Activated T-helper 1 cell treated with anti-CD3 and anti-CD28 coated beads, Interleukin-12 subunit alpha, Interleukin-12 subunit beta, Interleukin-2, Interleukin-4 antibody, amounts not matched to agents 30 ng/mL and 10 ng/mL and 1 ng/mL, durations not matched to agents 14 hours and 24 hours and 36 hours (primary cell): ENCODE measurements at regions not wholly inside any gene's neighbourhood (a gene's known extent, or its start where the extent isn't known, plus 50 kb on each side); places are given as distances from the start of the nearest gene placed in this dataset.
"Not testable (repeated sequence)": the region's sequence is repeated elsewhere in the genome, so short reads cannot be mapped to it uniquely, and the experiment has no call there.

Experiments
- DNase-seq: peaks from one replicate; pipeline ENCODE4 v3.0.0; 2021; ENCODE audit warnings: low spot score
- H3K27ac Mint-ChIP-seq: one replicate; pipeline ENCODE4 v1.8.0; 2021; ENCODE audit warnings: mild to moderate bottlenecking, mixed read lengths
- H3K27me3 Mint-ChIP-seq: one replicate; pipeline ENCODE4 v1.8.0; 2022; ENCODE audit warnings: mild to moderate bottlenecking, moderate library complexity, mixed read lengths; ENCODE audit not compliant: insufficient read depth
- H3K36me3 Mint-ChIP-seq: one replicate; pipeline ENCODE4 v1.8.0; 2021; ENCODE audit warnings: low read depth, mixed read lengths
- H3K4me1 Mint-ChIP-seq: one replicate; pipeline ENCODE4 v1.8.0; 2021; ENCODE audit warnings: low read depth, mixed read lengths
- H3K4me3 Mint-ChIP-seq: one replicate; pipeline ENCODE4 v1.8.0; 2021; ENCODE audit warnings: mild to moderate bottlenecking, moderate library complexity, mixed read lengths
- H3K9me3 Mint-ChIP-seq: one replicate; pipeline ENCODE4 v1.8.0; 2021; ENCODE audit warnings: mixed read lengths
- intact Hi-C: fragments of 100-400 bp; cut with micrococcal nuclease; formaldehyde crosslinking; loops from one replicate; pipeline ENCODE4 v1.15.1; 2024

GRCh38 chr6:132131758-132132157, 180.6 kb upstream of the CCN2 start:
- Mint-ChIP-seq H3K36me3 (no peaks in the 10 kb centered on the region), H3K4me1 (no peaks in the 10 kb centered on the region), H3K4me3 (no peak overlapping the region), H3K27ac (no peak overlapping the region), H3K9me3 (no peaks in the 10 kb centered on the region), H3K27me3 (peaks cover 18% of the 10 kb centered on the region)
- intact Hi-C loops, result no loop called here
- DNase-seq, result no peak

GRCh38 chr6:132131351-132131750, 180.2 kb upstream of the CCN2 start:
- no peak overlapping the region for H3K27ac Mint-ChIP-seq
- no peaks in the 10 kb centered on the region for H3K9me3 Mint-ChIP-seq
- DNase-seq, result no peak
- no peak overlapping the region for H3K4me3 Mint-ChIP-seq
- intact Hi-C loops, result no loop called here
- peaks cover 17% of the 10 kb centered on the region for H3K27me3 Mint-ChIP-seq
- H3K36me3 Mint-ChIP-seq, result no peaks in the 10 kb centered on the region
- no peaks in the 10 kb centered on the region for H3K4me1 Mint-ChIP-seq

- H3K9me3 Mint-ChIP-seq, result no peaks in the 10 kb centered on the region
- DNase-seq, result no peak
- H3K27me3 Mint-ChIP-seq, result peaks cover 17% of the 10 kb centered on the region
- no peaks in the 10 kb centered on the region for H3K36me3 Mint-ChIP-seq
- H3K4me3 Mint-ChIP-seq, result no peak overlapping the region
- no peaks in the 10 kb centered on the region for H3K4me1 Mint-ChIP-seq
- intact Hi-C loops, result no loop called here
- H3K27ac Mint-ChIP-seq, result no peak overlapping the region
Measured at GRCh38 chr6:132130626-132131298, 179.6 kb upstream of the CCN2 start.

DNA sequence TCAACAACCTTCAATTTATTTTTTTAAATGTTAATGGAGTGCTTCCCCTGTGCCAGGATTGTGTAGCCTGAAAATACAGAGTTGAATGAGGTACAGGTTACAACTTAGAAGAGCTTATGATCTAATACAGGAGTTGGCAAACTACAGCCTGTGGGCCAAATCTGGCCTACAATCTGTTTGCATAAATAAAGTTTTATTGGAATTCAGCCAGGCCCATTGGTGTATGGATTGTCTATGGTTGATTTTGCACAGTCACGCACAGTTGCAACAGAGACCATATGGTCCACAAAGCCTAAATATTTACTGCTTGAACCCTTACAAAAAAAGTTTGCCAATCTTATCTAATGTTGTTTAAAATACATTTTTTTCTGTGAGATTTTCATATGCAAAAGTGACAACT, 177.3 kb upstream of the CCN2 start:
- Mint-ChIP-seq H3K4me1 (no peaks in the 10 kb centered on the region), H3K27ac (no peak overlapping the region), H3K9me3 (no peaks in the 10 kb centered on the region), H3K4me3 (no peak overlapping the region), H3K27me3 (peaks cover 15% of the 10 kb centered on the region), H3K36me3 (no peaks in the 10 kb centered on the region)
- intact Hi-C loops, result no loop called here
- DNase-seq, result no peak

- Mint-ChIP-seq H3K4me1 (no peaks in the 10 kb centered on the region), H3K27me3 (peaks cover 8% of the 10 kb centered on the region), H3K4me3 (no peak overlapping the region), H3K9me3 (no peaks in the 10 kb centered on the region), H3K27ac (no peak overlapping the region), H3K36me3 (no peaks in the 10 kb centered on the region)
- DNase-seq, result no peak
- intact Hi-C loops, result no loop called here
Measured at GRCh38 chr6:132126150-132126549, 175.0 kb upstream of the CCN2 start.

- Mint-ChIP-seq H3K4me1 (no peaks in the 10 kb centered on the region), H3K4me3 (no peak overlapping the region), H3K36me3 (no peaks in the 10 kb centered on the region), H3K27ac (no peak overlapping the region), H3K9me3 (no peaks in the 10 kb centered on the region), H3K27me3 (no peaks in the 10 kb centered on the region)
- DNase-seq, result no peak
- intact Hi-C loops, result no loop called here
Measured at GRCh38 chr6:132122871-132123270, 171.7 kb upstream of the CCN2 start.

DNA sequence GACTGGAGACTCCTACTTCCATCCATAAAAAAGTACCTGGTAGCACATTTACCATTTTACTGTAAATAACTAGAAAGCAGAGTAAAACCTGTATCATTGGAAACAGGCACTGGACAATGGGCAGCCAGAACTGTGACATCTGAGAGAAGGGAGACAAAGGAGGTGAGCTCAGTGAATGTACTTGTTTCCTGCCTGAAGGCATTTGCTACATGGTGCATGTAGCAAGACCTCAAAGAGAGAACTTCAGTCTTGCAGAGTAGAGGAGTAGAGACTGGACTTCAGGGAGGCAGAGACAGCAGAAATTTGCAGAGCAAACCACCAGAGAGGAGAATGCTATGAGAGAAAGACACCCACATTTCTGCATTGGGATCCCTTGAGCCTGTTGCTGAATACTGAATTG, 171.0 kb upstream of the CCN2 start:
- no peak overlapping the region for H3K4me3 Mint-ChIP-seq
- no peaks in the 10 kb centered on the region for H3K36me3 Mint-ChIP-seq
- no peaks in the 10 kb centered on the region for H3K27me3 Mint-ChIP-seq
- DNase-seq, result no peak
- no peaks in the 10 kb centered on the region for H3K4me1 Mint-ChIP-seq
- H3K27ac Mint-ChIP-seq, result no peak overlapping the region
- intact Hi-C loops, result no loop called here
- H3K9me3 Mint-ChIP-seq, result no peaks in the 10 kb centered on the region

- no peak overlapping the region for H3K4me3 Mint-ChIP-seq
- H3K4me1 Mint-ChIP-seq, result no peaks in the 10 kb centered on the region
- no peak overlapping the region for H3K27ac Mint-ChIP-seq
- no peak for DNase-seq
- no peaks in the 10 kb centered on the region for H3K36me3 Mint-ChIP-seq
- H3K9me3 Mint-ChIP-seq, result no peaks in the 10 kb centered on the region
- intact Hi-C loops, result no loop called here
- H3K27me3 Mint-ChIP-seq, result no peaks in the 10 kb centered on the region
Measured at GRCh38 chr6:132118144-132118543, 167.0 kb upstream of the CCN2 start.

DNA sequence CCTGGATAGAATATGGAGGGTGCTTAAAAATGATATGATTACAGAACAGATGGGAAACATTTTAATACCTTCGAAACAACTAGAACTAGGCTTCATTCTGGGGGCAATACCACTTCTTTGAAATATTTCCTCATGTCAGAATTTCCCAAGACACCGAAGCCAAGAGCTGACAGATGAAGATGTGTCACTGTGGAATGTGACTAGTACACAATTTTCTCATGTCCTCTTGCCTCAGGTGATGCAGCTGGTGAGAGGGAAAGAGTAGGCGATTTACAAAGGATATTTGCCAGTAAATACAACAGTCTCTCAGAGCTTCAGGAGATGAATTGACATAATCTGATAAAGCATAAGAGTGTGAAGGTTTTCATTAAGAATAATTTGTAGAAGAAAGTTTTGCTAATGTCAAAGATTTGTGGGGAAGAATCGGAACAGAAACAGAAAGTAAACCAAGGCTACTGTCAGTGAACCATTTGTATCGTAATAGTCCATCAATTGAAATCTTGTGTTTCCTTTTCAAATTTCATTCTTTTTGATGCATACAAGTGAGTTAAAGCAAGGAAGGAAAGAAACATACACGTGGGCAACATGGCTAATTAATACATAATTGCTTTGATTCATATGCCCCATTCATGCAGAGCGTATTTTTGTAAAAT, 164.7 kb upstream of the CCN2 start:
- Mint-ChIP-seq H3K4me1 (no peaks in the 10 kb centered on the region), H3K36me3 (no peaks in the 10 kb centered on the region), H3K27ac (no peak overlapping the region), H3K4me3 (no peak overlapping the region), H3K9me3 (no peaks in the 10 kb centered on the region), H3K27me3 (peaks cover 1% of the 10 kb centered on the region)
- intact Hi-C loops, result loop anchor here (1.0 kb wide), 1 partner anchor 17 kb away; no protein-coding TSS in a partner anchor
- no peak for DNase-seq

DNA sequence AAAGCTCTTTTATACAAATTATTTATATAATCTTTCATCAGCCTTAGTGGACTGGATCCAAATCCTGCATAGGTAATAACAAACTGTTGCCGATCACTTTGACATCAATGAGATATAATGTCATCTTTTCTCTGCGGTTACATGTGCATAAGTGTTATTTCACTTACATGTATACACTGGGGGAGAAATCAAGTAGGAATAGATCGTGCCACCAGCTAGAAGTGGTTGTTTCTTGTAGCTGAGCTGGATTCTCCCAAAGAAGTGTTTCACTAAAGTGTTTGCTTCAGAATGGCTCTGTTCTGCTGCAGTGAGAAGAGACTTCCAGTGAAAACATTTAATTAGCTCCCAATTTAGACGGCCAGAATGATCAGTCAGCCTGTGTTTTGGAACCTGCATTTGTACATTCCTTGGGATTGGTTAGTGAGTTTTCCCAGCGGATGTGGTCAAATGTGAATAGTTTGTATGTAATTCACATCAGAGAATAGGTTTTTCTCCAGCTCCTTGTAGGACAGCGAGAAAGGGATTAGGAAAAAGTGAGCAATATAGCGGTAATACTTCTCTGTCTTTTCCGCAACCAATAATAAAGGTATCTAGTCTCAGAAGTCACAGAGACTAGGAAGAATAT, 163.1 kb upstream of the CCN2 start:
- Mint-ChIP-seq H3K27me3 (peaks cover 1% of the 10 kb centered on the region), H3K9me3 (peaks cover 9% of the 10 kb centered on the region), H3K4me1 (no peaks in the 10 kb centered on the region), H3K27ac (no peak overlapping the region), H3K4me3 (no peak overlapping the region), H3K36me3 (no peaks in the 10 kb centered on the region)
- intact Hi-C loops, result no loop called here
- DNase-seq, result no peak

DNA sequence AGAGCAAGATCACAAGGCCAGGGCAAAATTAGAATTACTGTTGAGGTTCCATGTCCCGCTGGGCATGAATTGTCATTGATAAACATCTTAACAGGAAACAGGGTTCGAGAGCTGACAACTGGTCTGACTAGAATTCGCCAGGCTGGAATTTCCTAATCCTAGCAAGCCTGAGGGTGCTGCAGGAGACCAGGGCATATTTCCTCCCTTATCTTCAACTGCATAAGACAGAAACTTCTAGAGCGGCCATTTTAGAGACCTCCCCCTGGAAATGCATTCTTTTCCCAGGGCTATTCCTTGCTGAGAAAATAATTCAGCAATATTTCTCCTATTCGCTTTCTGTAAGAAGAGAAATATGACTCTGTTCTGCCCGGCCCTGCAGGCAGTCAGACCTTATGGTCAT, 158.6 kb upstream of the CCN2 start:
- H3K36me3 Mint-ChIP-seq, H3K27me3 Mint-ChIP-seq, DNase-seq, intact Hi-C loops, H3K4me3 Mint-ChIP-seq, H3K4me1 Mint-ChIP-seq, H3K27ac Mint-ChIP-seq: not testable (repeated sequence)
- peaks cover 19% of the 10 kb centered on the region for H3K9me3 Mint-ChIP-seq

GRCh38 chr6:132107896-132108295, 156.7 kb upstream of the CCN2 start:
- Mint-ChIP-seq H3K27ac (no peak overlapping the region), H3K36me3 (no peaks in the 10 kb centered on the region), H3K27me3 (peaks cover 1% of the 10 kb centered on the region), H3K9me3 (peaks cover 19% of the 10 kb centered on the region), H3K4me3 (no peak overlapping the region), H3K4me1 (no peaks in the 10 kb centered on the region)
- no peak for DNase-seq
- intact Hi-C loops, result no loop called here

GRCh38 chr6:132101535-132101934, 150.4 kb upstream of the CCN2 start:
- no peaks in the 10 kb centered on the region for H3K36me3 Mint-ChIP-seq

More at GRCh38 chr6:132101535-132101934, 150.4 kb upstream of the CCN2 start:
- intact Hi-C loops, result no loop called here
- DNase-seq, result no peak
- no peaks in the 10 kb centered on the region for H3K4me1 Mint-ChIP-seq
- H3K27me3 Mint-ChIP-seq, result no peaks in the 10 kb centered on the region
- no peak overlapping the region for H3K27ac Mint-ChIP-seq
- no peak overlapping the region for H3K4me3 Mint-ChIP-seq
- no peaks in the 10 kb centered on the region for H3K9me3 Mint-ChIP-seq
